ENCODE measurements at regions not wholly inside any gene's neighbourhood (a gene's known extent, or its start where the extent isn't known, plus 50 kb on each side); places are given as distances from the start of the nearest gene placed in this dataset.
A peak's percentile ranks its signal among the peaks of the same experiment; 100 is the strongest.

GRCh38 chr22:27436591-27436990 lies 365.0 kb downstream of the MN1 start:
- no peak for DNase-seq

GRCh38 chr22:27437570-27437969 lies 364.0 kb downstream of the MN1 start:
- DNase-seq, result no peak

DNA sequence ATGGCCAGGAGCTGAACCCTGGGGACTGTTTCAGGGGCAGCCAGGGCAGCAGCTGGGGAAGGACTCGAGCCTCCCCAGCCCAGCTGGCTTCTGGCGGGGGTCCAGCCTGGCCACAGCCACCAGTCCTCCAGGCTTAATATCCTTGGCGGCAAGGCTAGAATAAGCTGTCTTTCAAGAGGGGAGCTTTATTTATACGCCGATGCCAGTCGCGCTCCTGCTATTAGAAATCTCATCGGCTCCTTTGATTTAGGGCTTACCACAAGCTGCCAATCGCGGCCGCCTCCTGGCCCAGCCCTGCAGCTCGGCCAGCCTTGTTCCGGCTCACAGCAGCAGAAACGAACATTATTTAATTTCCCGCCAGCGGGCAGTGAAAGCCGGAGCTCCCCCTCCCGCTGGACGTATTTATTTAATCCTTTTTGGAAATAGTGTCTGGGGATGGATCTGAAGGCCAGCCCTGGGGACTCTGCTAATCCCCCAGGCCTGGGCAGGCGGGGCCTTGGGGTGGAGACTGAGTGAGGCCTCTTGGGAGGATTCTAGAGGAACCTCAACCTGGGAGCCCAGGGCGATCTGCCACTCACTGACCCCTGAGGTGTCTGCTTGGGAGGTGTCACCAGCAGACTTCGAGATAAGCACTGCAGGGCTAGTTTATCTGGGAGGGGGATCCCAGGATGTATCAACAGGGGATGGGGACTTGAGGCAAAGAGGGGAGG lies 363.1 kb downstream of the MN1 start:
- DNase-seq, result peak; percentile 61 to 75 (median 62)

- DNase-seq, result no peak
Measured at GRCh38 chr22:27439131-27439530, 362.4 kb downstream of the MN1 start.

DNA sequence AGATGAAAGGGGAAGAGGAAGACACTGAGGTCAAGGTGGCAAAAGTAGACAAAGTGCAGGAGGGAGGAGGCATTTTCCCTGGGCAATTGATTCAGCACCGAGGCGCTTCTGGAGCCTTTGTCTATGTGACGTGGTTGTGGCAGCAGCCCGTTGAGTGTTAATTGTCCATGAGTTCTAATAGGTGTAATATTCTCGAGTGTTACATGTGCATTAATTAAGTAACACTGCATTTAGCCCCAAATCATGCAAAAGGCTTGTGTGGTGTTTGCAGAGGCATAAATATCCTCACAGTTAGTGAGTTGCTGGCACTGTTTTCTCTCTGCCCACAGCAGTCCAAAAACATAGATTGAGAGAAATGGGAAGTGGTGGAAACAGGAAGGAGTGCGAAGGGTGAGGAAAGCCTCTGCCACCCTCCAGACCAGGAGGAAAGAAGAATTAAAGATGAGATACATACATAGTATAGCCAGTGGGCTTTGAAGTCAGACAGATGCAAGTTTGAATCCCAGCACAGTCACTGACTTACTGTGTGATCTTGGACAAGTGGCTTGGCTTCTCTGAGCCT lies 361.2 kb downstream of the MN1 start:
- DNase-seq, result no peak

DNA sequence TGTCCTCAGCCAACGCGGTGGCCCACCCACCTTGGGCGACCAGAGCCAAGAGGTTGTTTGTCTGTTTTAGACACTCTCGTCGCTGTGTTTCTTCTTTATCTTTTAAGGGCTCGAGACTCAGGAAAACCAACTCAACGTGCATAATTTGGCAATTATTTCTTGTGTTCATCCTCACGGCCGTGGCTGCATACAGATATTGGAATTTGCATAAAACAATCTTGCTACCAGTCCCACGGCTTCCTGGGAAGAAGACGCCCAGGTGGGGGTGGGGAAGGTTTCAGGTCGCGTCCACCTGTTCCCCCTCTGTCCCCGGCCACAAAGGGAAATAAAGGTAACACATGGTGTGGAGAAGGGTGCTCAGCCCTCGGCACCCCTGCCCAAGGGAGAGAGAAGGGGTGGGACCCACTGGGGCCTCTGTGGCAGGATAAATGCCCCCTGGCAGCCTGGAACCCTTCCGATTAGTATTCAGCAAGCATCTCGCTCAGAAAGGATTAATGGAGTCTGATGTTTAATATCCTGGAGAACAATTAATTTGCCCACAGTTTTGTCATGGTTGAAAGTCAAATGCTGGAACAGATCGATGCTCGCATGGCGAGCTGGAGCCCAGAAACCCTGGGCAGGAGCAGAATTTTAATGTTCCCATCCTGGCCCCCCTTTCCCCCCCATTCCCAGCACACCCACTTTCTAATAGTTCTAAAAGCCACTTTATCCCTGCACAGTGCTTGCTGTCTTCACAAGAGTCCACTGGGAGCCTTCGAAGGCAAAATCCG lies 359.7 kb downstream of the MN1 start:
- no peak for DNase-seq

- DNase-seq, result peak in 2 of 3 donors; percentile 42 to 53
Measured at GRCh38 chr22:27443306-27443705, 358.2 kb downstream of the MN1 start.

DNA sequence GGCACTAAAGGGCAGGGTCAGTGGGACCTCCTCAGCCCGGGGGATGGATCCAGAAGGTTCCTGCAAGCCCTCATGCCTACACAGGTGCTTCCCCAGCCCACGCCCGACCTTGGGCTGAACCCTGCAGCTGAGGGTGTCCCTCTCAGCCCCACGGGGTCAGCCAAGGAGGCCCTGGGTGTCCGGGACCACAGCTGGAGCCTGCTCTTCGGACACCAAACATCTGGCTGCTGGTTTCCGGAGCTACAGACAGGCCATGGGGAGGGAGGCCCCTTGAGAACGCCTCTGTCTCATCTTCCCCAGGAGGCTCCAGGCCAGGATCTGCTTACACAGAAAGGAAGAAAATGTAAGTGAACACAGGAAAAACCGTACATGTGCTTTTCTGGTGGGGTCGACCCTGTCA lies 355.7 kb downstream of the MN1 start:
- peak in 1 of 3 donors; percentile 57 for DNase-seq

GRCh38 chr22:27447289-27447688 lies 354.3 kb downstream of the MN1 start:
- no peak for DNase-seq

- no peak for DNase-seq
Measured at GRCh38 chr22:27450448-27450847, 351.1 kb downstream of the MN1 start.

GRCh38 chr22:27452245-27452644 lies 349.3 kb downstream of the MN1 start:
- no peak for DNase-seq

GRCh38 chr22:27452922-27453321 lies 348.6 kb downstream of the MN1 start:
- DNase-seq, result no peak

DNA sequence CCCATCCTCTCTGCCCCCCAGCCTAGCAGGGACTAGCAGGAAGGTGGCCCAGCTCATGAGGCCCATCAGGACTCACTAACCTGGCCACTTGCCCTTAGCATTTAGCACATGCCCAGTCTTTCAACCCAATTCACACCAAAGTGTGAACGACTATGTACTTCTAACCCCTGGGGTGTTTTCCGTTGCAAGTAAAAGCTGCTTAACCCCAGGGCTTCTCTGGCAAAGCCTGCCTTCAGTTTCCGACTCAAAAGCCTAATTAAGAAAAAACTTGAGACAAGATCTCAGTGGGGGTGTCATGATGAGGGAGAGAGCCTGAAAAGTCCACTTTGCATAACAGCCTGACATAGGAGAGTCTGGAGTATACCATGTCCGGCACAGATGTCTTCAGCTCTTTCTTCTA lies 347.8 kb downstream of the MN1 start:
- no peak for DNase-seq

- DNase-seq, result no peak
Measured at GRCh38 chr22:27454807-27455450, 346.6 kb downstream of the MN1 start.

GRCh38 chr22:27455526-27455925 lies 346.0 kb downstream of the MN1 start:
- DNase-seq, result no peak

DNA sequence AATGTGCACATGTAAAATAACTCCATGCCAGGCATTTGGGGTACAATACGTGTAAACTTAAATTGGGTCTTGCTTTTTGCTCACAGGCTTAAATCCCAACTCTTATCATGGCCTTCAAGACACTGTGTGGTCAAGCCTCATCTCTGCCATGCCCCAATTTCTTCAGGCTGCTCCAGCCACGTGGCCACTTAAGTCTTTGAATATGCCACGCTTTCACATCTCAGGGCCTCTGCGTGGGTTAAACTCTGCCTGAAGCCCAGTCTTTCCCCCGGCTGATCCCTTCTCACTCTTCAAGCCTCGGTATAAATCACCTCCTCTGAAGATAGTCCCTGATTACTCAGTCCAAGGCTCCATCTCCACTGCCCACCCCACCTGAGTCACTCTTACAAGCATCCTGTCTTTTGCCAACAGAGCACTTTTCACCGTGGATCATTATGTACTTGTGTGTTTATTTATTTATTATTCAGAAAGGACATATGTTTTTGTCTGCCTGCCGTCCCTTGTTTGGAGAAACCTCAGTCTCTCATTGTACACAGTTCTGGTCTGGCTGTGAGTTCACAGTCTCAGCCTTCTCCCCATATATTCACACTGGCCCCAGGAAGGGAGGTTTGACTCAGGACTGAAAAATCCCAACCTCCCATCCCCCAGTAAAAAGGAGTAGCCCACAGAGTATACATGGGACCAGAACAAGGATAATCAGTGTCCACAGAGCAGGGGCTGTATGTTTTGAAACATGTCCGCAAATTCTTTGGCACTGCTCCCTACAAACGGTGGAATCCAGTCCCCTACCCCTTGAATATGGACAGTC lies 344.7 kb downstream of the MN1 start:
- peak in 1 of 3 donors; percentile 89 for DNase-seq

DNA sequence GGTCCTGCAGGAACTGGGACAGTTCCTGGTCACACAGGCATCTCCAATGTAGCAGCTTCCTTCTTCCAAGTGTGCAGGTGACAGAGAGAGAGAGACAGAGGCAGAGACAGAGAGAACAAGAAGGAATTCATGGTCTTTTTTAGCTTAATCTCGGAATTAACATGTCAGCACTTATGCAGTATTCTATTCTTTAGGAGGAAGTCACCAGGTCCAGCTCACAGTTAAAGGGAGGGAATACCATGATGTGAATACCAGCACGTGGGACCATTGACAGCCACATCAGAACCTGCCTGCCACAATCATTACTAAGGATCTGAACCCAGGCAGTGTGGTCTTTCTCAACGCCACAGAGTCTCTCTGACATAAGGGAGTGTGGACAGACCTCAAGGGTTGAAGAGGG lies 341.6 kb downstream of the MN1 start:
- no peak for DNase-seq

DNA sequence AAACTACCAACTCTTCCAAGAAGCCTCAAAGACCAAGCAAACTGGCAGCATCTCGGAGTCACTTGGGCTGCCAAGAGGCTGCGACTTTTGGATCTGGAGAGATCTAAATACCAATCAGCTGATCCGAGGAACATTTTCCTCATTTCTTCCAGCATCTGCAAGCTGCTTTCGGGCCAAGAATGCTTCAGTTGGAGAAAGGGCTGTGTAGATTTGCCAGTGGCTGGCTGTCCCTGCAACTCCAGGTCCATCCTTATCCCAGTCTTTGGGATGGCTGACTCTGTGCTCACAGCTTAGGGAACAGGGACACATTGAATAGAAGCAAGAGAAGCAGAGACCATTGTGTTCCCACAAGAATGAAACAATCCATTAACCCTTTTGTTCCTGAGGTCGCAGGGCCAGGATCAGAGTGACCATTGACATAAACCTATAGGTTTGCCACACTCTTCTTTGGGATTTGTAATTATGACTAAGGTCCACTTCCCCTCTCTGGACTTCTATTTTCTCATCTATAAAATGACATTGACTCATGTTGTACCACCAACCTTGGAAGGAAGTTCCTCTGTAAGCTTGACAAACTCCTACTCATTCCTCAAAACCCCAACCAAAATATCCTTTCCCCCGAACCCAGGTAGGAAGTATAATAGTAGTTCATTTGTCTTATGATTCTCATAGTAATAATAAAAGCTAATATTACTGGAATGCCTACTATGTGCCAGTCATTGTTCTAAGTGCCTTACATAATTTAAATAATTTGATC lies 340.8 kb downstream of the MN1 start:
- peak; percentile 52 to 87 (median 82) for DNase-seq

DNA sequence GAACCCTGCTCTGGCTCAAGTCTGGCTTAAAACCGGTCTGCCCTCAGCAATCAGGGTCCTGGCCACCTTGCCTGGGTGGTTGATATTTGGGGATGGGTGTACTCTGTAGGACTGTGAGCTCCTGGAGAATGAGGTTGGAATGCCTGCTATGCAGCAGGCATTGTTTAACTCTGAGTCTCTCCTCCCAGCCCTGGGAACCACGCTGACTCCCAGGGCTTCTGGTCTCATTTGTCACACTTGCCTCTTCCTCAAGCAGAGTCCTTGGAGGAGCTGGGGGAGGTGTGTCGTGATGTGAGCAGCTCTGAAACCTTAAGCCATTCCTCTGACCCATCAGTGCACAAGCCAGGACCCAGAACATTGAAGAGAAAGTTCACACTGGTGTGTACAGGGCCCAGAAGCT lies 340.1 kb downstream of the MN1 start:
- peak in 1 of 3 donors; percentile 91 for DNase-seq

DNA sequence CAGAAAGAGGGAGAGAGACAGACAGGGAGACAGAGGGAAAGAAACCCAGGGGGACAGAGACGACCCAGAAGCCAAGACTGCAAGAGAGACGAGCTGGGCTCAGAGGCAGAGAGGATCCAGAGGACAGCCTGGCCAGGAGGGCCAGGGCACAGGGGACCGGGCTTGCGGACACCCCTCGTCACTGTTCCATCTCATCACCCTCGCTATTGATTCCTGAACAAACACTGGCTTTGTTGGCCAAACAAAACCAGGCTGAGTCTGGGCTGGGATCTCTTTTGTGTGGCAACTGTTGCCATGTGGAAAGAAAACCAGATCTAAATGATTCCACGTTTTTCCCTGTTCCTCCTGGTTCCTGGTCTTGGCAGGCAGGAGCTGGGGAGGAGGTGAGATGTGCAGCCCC lies 339.4 kb downstream of the MN1 start:
- no peak for DNase-seq

DNA sequence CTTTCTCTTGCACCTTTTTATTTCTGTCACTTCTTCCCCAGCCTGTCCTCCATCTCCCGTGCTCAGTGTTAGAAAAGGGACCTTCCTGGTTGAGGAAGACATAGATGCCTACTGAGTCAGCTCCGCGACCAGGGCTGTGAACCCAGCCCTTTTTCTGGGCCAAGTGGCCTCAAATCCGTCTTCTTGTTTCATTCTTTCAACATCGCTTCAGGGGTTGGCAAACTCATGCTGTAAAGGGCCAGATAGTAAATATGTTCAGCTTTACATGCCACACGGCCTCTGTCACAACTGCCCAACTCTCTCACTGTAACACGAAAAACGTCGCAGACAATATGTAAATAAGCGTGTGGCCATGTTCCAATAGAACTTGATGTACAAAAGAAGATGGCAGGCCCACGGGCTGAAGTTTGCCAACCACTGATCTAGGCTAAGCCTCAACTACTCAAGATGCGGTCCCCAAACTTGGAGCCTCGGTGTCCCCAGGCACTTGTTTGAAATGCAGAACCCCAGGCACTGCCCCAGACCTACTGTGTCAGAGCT lies 338.4 kb downstream of the MN1 start:
- DNase-seq, result no peak

All from muscle of back (tissue), 3 donors.